Fibroblast of peridontal ligament (primary cell): ENCODE measurements at regions not wholly inside any gene's neighbourhood (a gene's known extent, or its start where the extent isn't known, plus 50 kb on each side); places are given as distances from the start of the nearest gene placed in this dataset.

Source experiments
- DNase-seq: peaks from one replicate; pipeline ENCODE4 v3.0.0-alpha.2; 2010; ENCODE audit errors: extremely low read depth

DNA sequence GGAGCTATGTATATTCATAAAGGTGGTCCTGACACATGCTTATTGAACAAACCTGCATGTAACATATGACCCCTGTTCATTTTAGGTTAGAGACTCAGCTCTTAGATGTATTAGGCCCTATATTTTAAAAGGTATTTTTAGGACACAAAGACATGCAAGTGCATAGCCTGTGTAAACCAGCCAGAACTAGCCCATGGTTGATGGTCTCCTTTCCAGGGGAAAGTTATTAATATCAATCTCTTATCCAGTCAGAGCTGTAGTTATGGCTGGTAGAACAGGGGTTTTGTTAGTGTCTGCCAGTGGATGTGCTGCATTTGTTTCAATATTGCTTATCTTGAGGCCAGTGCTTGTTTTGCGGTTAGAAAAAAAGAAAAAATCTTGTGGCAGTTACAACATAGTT is 488.6 kb downstream of the KCTD8 start:
- DNase-seq = no peak

- no peak for DNase-seq
Observed at GRCh38 chr4:43968011-43968410, 480.6 kb downstream of the KCTD8 start.

DNA sequence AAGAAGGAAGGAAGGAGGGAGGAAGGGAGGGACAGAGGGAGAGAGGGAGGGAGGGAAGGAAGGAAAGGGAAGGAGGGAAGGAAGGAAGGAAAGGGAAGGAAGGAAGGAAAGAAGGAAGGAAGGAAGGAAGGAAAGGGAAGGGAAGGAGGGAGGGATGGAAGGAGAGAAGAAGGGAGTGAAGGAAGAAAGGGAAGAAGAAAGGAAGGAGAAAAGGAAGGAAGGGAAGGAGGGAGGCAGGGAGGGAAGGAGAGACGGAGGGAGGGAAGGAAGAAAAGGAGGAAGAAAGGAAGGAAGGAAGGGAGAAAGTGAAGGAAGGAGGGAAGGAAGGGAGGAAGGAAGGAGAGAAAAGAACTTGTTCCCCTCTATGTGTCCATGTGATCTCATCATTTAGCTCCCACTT is 465.0 kb downstream of the KCTD8 start:
- no peak for DNase-seq

DNA sequence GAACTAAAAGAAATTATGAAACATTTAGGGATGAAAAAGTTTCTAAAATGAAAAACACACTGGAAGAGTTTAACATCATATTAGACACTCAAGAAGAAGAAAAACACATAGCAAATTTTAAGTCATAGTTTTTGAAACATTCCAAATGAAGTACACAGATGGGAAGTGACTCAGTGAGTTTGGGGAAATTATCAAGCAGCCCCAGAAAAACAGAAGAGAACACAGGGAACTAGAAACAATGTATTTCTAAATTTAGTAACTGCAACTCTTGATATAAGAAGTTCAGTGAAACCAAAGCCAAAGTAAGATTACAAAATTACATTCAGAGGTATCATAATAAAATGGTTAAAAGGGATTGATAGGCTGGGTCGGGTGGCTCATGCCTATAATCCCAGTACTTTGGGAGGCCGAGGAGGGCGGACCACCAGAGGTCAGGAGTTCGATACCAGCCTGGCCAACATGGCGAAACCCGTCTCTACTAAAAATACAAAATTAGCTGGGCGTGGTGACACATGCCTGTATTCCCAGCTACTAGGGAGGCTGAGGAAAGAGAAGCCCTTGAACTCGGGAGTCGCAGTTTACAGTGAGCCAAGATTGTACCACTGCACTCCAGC is 461.2 kb downstream of the KCTD8 start:
- DNase-seq = no peak

DNA sequence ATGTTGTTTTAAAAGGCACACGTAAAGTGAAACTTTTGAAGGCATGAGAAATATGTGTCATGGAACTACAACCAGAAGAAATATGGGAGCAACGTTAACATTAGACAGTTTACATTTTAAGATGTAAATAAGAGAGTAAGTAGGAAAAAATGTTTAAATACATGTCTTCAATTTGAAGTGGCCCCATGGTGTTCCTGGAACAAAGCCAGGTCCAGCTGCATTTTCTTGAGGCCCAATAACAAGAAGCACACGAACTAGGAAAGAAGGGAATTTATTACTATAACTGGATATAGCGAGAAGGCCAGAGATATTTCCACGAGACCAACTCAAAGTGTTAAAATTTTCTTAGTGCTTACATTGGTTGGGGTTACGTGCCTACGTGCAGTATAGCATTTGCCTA is 458.1 kb downstream of the KCTD8 start:
- DNase-seq = no peak

DNA sequence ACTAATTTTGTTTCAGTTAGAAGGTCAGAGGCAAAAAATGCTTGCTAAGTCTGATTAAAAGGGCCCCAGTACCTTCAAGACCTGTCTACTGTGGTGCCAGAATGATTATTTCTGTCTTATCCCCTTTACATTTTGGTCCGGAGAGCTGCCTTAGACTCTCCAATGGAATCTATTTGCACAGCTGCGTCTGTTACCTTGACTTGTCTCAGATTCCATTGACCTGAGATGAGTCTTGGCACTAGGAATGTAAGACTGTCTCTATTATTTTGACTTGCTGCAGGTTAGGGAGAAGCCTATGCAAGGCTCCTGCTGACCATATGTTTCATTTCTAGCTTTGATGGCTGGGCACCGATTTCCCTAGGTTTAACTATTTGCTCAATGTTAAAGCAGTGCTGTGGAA is 457.6 kb downstream of the KCTD8 start:
- no peak for DNase-seq

GRCh38 chr4:43992552-43992951 is 456.1 kb downstream of the KCTD8 start:
- DNase-seq = no peak

DNA sequence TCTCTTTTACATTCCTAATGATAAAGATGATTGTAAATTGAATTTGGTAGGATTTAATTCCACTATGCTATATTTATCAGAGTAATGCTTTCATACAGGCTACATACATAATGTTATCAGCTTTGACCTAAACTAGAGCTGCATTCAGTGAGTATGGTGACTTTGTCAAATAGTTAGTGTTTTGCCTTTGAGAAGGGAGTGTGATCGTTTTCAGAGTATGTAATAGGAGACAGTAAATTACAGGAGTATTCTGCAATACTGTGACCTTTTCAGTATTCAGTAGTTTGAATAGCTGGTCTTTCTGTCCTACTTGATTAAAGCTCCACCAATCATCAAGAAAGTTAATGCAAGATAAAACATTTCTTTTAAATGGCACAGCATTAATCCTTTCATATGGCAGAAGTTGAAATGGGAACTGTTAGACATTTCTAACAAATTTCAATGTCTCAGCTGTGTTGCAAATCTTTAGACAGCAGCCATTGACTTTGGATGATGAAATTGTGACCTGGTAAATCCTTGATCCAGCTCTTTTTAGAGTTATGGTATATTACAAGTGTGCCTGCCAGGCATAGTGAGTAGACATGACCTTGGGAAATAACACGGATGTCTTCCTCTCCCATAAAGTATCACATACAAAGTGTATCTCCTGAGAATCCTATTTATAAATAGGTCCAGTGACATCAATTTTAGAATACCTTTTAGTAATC is 455.3 kb downstream of the KCTD8 start:
- no peak for DNase-seq

DNA sequence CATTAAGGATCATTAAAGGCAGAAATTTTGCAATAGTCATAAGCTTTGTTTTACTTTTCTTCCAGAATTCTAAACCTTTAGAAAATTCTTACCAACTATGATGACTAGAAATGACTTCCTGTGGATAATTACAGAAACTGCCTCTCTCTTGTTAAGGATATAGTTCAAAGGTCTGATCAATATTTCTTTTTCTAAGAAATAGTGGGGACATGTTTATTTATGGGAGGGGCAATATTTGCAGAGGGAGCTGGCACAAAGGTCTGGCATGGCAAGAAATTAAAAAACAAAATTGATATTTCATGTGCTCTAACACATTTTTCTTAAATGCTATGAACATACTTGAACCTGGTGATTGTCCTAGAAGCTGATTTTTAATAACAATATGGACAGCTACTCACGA is 448.9 kb downstream of the KCTD8 start:
- no peak for DNase-seq

DNA sequence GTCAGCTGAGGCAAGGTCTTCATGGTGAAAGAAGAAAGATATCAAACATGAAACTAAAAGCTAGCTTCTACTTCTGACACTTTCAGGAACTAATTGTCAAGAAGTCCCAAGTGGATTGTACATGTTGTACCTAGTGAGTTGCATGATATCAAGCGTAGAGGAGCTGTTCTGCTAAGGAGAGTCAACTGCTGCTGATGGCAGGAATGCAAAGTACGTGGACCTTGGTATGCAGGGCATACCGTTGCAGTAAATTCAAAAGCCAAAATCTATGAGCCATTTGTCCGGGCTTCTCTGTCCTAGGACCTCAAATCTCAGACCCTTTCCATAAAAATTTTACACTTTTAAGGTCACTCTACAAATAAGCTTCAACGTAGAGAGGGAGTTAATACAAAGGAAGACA is 446.2 kb downstream of the KCTD8 start:
- DNase-seq = no peak

DNA sequence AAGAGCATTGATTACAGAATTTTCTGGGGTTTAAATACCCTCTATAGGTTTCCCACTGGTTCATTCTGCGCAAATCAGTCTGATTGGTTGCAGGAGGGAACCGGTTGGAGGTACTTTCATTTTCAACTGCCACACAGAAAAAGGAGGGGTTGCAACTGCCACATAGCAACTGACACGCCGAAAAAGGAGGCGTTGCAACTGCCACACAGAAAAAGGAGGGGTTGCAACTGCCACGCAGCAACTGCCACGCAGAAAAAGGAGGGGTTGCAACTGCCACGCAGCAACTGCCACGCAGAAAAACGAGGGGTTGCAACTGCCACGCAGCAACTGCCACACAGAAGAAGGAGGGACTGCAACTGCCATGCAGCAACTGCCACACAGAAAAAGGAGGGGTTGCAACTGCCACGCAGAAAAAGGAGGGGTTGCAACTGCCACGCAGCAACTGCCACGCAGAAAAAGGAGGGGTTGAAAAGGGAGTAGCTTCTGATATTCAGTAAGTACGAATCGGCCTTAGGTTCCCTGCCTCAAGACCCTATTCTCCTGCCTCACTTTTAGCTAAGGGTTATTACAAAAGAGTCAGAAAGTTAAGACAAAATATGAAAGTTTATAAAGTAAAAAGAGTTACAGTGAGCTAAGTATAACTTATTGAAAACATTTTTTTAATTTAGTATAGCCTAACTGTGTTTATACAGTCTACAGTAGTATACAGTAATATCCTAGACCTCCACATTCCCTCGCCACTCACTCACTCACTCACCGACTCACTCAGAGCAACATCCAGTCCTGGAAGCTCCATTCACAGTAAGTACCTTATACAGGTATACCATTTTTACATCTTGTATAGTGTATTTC is 431.8 kb downstream of the KCTD8 start:
- DNase-seq = peak; percentile 16

- no peak for DNase-seq
Observed at GRCh38 chr4:44017422-44017739, 431.2 kb downstream of the KCTD8 start.

DNA sequence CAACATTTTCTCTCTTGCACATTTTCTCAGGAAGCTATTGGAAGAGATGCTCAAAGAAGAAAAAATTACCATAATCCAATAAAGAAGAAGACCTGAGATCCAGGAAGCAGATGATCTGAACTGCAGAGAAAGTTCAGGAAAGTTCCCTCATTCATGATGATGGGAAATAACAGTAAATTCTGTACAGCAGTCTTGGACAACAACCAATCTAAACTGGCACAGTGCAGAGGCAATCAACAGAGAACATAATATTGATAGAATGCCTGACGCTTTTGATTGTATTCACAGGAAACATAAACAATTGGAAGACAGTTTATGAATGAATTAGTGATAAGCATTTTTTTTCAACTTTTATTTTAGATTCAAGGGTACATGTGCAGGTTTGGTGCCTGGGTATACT is 428.9 kb downstream of the KCTD8 start:
- no peak for DNase-seq

DNA sequence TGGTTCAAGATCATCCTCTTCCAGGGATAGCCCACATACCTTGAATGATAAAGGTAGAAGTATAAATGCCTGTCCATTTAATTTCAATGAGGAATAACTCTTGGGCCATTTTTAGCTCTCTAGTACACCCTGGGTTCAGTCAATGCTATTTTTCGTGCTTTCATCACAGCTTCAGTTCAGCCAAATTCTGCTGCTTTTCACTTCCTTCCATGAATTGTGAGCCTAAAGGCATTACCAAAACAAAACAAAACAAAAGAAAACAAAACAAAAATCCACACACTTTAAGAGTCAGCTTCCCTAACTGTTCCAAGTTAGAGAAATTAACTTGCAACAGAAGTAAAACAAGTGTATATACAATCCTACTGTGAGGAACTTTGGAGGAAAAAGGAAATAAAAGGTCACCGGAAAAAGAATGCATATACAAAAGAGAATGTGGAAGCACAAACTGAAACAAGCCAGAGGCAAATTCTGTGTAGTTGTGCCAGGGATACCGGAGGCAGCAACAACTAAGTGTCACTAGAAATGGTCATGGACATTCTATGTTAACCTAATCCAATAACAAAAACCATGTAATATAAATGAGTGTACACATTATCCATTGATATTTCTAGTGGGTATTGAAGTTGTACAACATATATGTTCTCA is 423.1 kb downstream of the KCTD8 start:
- no peak for DNase-seq

DNA sequence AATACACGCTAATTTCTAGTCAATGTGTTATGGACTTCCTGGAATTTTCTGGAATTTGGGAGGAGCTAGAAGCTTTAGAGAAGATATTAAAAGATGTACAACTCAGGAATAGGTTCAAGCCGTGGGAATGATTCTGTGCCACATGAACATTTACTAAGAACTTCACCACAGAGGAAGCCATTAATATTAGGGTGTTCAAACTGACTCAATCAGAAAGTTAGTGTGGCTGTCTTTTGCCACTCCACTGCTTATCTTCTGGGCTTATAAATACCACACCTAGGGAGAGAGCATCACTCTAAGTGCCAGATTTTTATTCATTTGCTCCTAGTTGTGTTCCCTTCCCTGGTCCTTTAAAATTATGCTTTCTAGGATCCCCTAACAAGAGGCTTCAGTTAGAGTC is 409.8 kb downstream of the KCTD8 start:
- DNase-seq = no peak

- no peak for DNase-seq
Observed at GRCh38 chr4:44046491-44046890, 402.1 kb downstream of the KCTD8 start.

DNA sequence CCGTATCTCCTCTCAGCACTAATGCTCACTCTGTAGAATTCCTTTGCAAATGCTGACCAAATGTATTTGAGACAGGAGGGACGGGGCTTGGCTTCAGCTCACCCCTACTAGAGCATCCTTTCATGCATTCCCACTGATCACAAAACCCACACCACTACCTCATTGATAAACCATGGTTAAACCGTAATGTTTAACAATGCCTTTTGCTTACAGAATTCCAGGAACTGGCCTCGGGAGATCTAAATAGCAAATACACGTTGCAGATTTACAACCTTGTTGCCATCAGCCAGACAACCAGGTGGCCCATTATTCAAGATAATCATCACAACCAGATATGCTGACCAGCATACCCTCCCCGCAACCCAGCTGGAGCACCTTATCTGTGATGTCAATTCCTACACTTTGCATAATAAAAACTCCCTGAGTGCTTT is 391.9 kb downstream of the KCTD8 start:
- DNase-seq = no peak

GRCh38 chr4:44070843-44071242 is 377.8 kb downstream of the KCTD8 start:
- DNase-seq = no peak

DNA sequence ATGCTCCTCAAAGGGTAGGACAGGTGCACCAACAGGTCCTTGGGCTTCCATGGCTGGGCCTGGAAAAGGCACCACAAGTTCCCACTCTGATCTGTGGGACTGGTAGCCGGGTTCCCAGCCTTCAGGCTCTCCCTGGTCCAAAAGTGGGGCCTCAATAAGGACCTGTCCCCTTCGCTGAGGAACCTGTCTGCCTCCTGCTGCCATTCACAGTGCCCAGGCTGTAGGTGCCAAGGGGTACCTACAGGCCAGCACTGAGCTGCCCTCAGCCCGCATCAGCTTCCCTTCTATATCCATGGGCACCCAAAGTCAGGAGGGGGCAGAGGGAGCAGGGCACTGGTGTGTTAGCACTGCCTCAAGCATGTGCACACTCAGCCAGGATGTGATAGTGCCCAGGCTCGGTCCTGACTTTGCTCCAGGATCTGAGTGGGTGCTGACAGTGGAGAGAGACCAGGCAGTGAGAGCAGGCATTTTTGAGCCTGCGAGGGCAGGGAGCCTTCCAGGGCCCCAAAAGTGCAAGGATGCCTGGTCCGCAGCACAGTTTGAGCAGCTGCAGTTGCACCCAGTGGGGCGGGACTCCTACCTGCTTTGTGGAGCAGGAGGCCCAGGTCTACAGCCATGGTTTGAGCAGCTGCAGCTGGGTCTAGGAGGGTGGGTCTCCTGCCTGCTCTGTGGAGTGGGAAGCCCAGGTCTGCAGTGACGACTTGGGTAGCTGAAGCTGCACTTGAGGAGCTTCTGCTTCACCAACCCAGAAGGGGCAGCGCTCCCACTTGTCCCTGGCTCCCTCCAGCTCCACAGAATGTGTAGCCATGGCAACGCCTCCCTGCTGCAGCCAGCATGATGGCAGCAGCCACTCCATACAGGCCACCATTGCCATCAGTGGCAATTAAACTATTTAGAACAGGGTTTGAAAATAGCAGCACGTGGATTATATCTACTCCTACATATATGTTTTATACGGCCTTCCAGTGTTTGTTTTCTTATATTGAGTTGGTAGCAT is 376.4 kb downstream of the KCTD8 start:
- DNase-seq = no peak

DNA sequence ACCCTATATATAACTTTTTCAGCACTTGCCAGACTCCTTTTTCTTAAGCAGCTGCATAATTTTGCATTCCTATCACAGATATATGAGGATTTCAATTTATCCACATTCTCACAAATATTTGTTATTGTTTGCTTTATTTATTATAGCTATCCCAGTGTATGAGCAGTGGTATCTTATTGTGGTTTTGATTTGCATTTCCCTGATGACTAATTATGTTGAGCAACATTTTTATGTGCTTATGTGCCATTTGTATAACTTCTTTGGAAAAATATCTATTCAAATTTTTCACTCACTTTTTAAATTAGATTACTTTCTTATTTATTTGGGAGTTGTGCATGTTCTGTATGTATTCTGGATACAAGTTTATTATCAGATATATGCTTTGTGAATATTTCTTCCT is 361.9 kb downstream of the KCTD8 start:
- DNase-seq = no peak

DNA sequence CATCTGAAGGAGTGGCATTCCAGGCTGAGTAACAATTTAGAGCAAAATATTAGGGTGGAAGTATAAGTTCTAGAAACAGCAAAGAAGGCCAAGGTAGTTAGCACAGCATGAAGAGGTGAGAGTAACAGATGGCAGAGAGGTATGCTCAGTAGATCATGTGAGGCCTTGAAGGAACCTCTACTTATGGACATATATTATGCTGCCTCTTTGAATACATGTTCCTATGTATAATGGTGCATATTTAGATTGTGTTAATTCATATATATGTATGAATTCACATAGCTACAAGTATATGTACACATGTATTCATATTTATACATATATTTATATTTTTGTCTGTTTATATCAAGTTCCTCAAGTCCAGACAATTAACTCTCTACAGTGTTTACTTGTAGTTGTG is 355.2 kb downstream of the KCTD8 start:
- DNase-seq = no peak
